HCT116 (cell line): ENCODE measurements at regions not wholly inside any gene's neighbourhood (a gene's known extent, or its start where the extent isn't known, plus 50 kb on each side); places are given as distances from the start of the nearest gene placed in this dataset.

Source experiments
- ATAC-seq: fragments of 200-7000 bp; cut with Tn5 transposase; 2 replicates; pipeline ENCODE4 v1.9.1; 2020; ENCODE audit warnings: mild to moderate bottlenecking, moderate library complexity
- BruUV-seq: library from RNA; stranded (reverse); fragments of 400-500 nt; replicated peaks from 2 replicates; lab custom pipeline; 2021; lab: Mats Ljungman, UMichigan
- CTCF ChIA-PET: fragments of 300-600 bp; sonication (Branson Sonifier 250); formaldehyde crosslinking; loops from one replicate; lab custom pipeline; 2021; ENCODE audit warnings: antibody characterized with exemption; lab: Charles Lee
- POLR2A ChIA-PET: fragments of 300-600, 350-600 bp; sonication (Branson Sonifier 250); formaldehyde crosslinking; loops from one replicate; lab custom pipeline; 2021; ENCODE audit warnings: antibody characterized with exemption; lab: Charles Lee
- RAD21 ChIA-PET, 2 experiments: fragments of 300-600 bp; sonication (Branson Sonifier 250); formaldehyde crosslinking; loops; one replicate each; lab custom pipeline; 2023; ENCODE audit warnings: low total read pairs in 2 of 2; ENCODE audit not compliant: uncharacterized antibody in 2 of 2, unreplicated experiment in 2 of 2, low non-redundant PET in 1 of 2; lab: Charles Lee
- DNase-seq: peaks from one replicate; pipeline ENCODE4 v3.0.0-alpha.2; 2010; ENCODE audit warnings: low read depth, low spot score
- H2AFZ ChIP-seq: fragments of 200-600 bp; shearing (Covaris generic), sonication (generic); 2 replicates; pipeline ENCODE4 v1.6.1; 2017; ENCODE audit warnings: low read depth, mixed run types, mixed read lengths, antibody characterized with exemption, low read length; ENCODE audit not compliant: poor library complexity, severe bottlenecking
- H3K27ac ChIP-seq: 2 replicates; pipeline ENCODE4 v1.5.1; 2012; ENCODE audit warnings: low read depth, low read length
- H3K27me3 ChIP-seq: fragments of 200-600 bp; sonication (generic); 2 replicates; pipeline ENCODE4 v1.6.1; 2016; ENCODE audit warnings: mixed run types, low read length, mixed read lengths; ENCODE audit not compliant: insufficient read depth
- H3K36me3 ChIP-seq, 2 experiments: fragments of 200-500 bp in 1 of 2; fragments of 200-600 bp in 1 of 2; sonication (Bioruptor generic) in 1 of 2; sonication (generic) in 1 of 2; 2 replicates each; pipeline versions ENCODE4 v1.5.1 to v1.6.1; 2014 to 2016; ENCODE audit warnings: low read length in 2 of 2, inconsistent platforms in 1 of 2, mixed read lengths in 1 of 2, mixed run types in 1 of 2; ENCODE audit not compliant: insufficient read depth in 2 of 2, control insufficient read depth in 1 of 2
- H3K4me1 ChIP-seq, 2 experiments: fragments of 200-600 bp in 1 of 2; sonication (generic) in 1 of 2; 2 replicates each; pipeline versions ENCODE4 v1.5.1 to v1.6.1; 2012 to 2017; ENCODE audit warnings: low read length in 2 of 2, inconsistent platforms in 1 of 2, mild to moderate bottlenecking in 1 of 2, mixed read lengths in 1 of 2, mixed run types in 1 of 2, moderate library complexity in 1 of 2; ENCODE audit not compliant: insufficient read depth in 2 of 2, control insufficient read depth in 1 of 2
- H3K4me2 ChIP-seq: fragments of 200-600 bp; sonication (generic); 2 replicates; pipeline ENCODE4 v1.6.1; 2017; ENCODE audit warnings: mixed run types, low read length, mixed read lengths
- H3K4me3 ChIP-seq, 2 experiments: fragments of 200-600 bp in 1 of 2; sonication (generic) in 1 of 2; replicated peaks in 1 of 2; 2 replicates each; pipeline ENCODE4 v1.5.1; 2011 to 2016; ENCODE audit warnings: low read length in 2 of 2, control low read depth in 1 of 2, low read depth in 1 of 2, mild to moderate bottlenecking in 1 of 2, mixed read lengths in 1 of 2, mixed run types in 1 of 2
- H3K79me2 ChIP-seq: fragments of 200-600 bp; sonication (generic); 2 replicates; pipeline ENCODE4 v1.6.1; 2017; ENCODE audit warnings: mild to moderate bottlenecking, mixed run types, low read length, moderate library complexity, mixed read lengths; ENCODE audit not compliant: insufficient read depth
- H3K9ac ChIP-seq: fragments of 200-600 bp; sonication (generic); 2 replicates; pipeline ENCODE4 v1.6.1; 2016; ENCODE audit warnings: low read length, mixed read lengths
- H3K9me2 ChIP-seq: fragments of 200-600 bp; sonication (generic), shearing (Covaris generic); 2 replicates; pipeline ENCODE4 v1.6.1; 2017; ENCODE audit warnings: mixed run types, mild to moderate bottlenecking, moderate library complexity; ENCODE audit not compliant: insufficient read depth
- H3K9me3 ChIP-seq, 2 experiments: fragments of 200-500 bp in 1 of 2; fragments of 200-600 bp in 1 of 2; sonication (Bioruptor generic) in 1 of 2; sonication (generic) in 1 of 2; 2 replicates each; pipeline ENCODE4 v1.6.1; 2014 to 2017; ENCODE audit warnings: low read length in 2 of 2, mixed read lengths in 2 of 2, inconsistent platforms in 1 of 2, low read depth in 1 of 2, mild to moderate bottlenecking in 1 of 2, mixed run types in 1 of 2, moderate library complexity in 1 of 2; ENCODE audit not compliant: control insufficient read depth in 1 of 2, insufficient read depth in 1 of 2
- H4K20me1 ChIP-seq: fragments of 200-600 bp; sonication (generic), shearing (Covaris generic); 2 replicates; pipeline ENCODE4 v1.6.1; 2017; ENCODE audit warnings: mixed run types, mild to moderate bottlenecking, moderate library complexity; ENCODE audit not compliant: insufficient read depth
- CBX3 ChIP-seq: IDR thresholded peaks from 2 replicates; pipeline ENCODE4 v1.6.1; 2012; ENCODE audit warnings: low read depth
- ELF1 ChIP-seq: IDR thresholded peaks from 2 replicates; pipeline ENCODE4 v1.6.1; 2012; ENCODE audit warnings: low read depth, borderline replicate concordance
- FOSL1 ChIP-seq: IDR thresholded peaks from 2 replicates; pipeline ENCODE4 v1.6.1; 2012; ENCODE audit warnings: low read depth
- MAX ChIP-seq: IDR thresholded peaks from 2 replicates; pipeline ENCODE4 v1.6.1; 2012
- POLR2AphosphoS5 ChIP-seq: IDR thresholded peaks from 2 replicates; pipeline ENCODE4 v1.6.1; 2011; ENCODE audit warnings: mild to moderate bottlenecking, low read depth, low read length, moderate library complexity
- REST ChIP-seq: IDR thresholded peaks from 2 replicates; pipeline ENCODE4 v1.6.1; 2012; ENCODE audit warnings: low read depth
- SIN3A ChIP-seq: IDR thresholded peaks from 2 replicates; pipeline ENCODE4 v1.6.1; 2012; ENCODE audit warnings: low read depth
- SP1 ChIP-seq: IDR thresholded peaks from 2 replicates; pipeline ENCODE4 v1.6.1; 2012; ENCODE audit warnings: low read depth
- SRF ChIP-seq: IDR thresholded peaks from 2 replicates; pipeline ENCODE4 v1.6.1; 2012; ENCODE audit warnings: low read depth
- TCF7L2 ChIP-seq: IDR thresholded peaks from 2 replicates; pipeline ENCODE4 v1.7.0; 2011; ENCODE audit warnings: borderline replicate concordance, inconsistent platforms; ENCODE audit not compliant: insufficient read depth, insufficient read length; ENCODE audit errors: extremely low read depth
- ZFX ChIP-seq: fragments of 450-650 bp; IDR thresholded peaks from 2 replicates; pipeline ENCODE4 v1.6.1; 2017
- intact Hi-C: fragments of 100-400 bp; cut with micrococcal nuclease; formaldehyde crosslinking; loops from 2 replicates; pipeline ENCODE4 v1.10.0; 2022
- TF ChIP-seq, protein P1 (sequence below), 3 experiments: fragments of 200-600 bp in 1 of 3; sonication (generic) in 1 of 3; IDR thresholded peaks in 2 of 3; conservative IDR thresholded peaks in 1 of 3; 2 replicates each; pipeline ENCODE4 v1.5.1; 2012 to 2017; ENCODE audit warnings: low read depth in 2 of 3, low read length in 2 of 3, antibody characterized with exemption in 1 of 3, borderline replicate concordance in 1 of 3, control low read depth in 1 of 3, mild to moderate bottlenecking in 1 of 3, mixed read lengths in 1 of 3, mixed run types in 1 of 3, moderate library complexity in 1 of 3; ENCODE audit not compliant: insufficient read depth in 1 of 3
- TF ChIP-seq, protein P2 (sequence below): IDR thresholded peaks from 2 replicates; pipeline ENCODE4 v1.6.1; 2012
- TF ChIP-seq, protein P3 (sequence below): IDR thresholded peaks from 2 replicates; pipeline ENCODE4 v1.6.1; 2011; ENCODE audit warnings: mild to moderate bottlenecking, low read length, moderate library complexity; ENCODE audit not compliant: insufficient replicate concordance; ENCODE audit errors: extremely low read depth

DNA sequence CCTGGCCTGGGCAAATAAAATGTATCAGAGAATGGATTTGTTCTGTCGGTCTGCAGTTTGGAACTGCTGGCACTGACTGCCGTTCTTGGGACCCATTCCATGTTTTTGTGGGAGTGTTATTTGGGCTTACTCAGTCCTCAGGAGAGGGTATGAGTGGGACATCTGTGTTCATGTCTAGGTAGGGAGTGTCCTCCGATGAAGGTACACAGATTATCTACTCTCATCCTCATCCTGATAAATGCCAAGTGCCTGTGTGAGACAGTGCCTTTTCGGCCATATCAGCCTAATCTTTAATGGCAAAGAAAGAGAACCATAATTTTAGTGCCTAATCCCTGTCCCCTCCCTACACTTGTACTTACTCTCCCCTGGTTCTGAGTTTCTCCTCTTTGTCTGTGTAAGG is 409.4 kb downstream of the REEP3 start:
- no peak overlapping the region for H3K4me2 ChIP-seq
- CTCF ChIA-PET, result no interaction called here
- H3K79me2 ChIP-seq, result no peaks in the 10 kb centered on the region
- H3K4me3 ChIP-seq, result no peak overlapping the region
- no peak overlapping the region for H3K9ac ChIP-seq
- no peak overlapping the region for H2AFZ ChIP-seq
- RAD21 ChIA-PET, result no interaction called here
- no TSS peak for BruUV-seq
- H3K9me3 ChIP-seq, result no peaks in the 10 kb centered on the region
- POLR2A ChIA-PET, result no interaction called here
- no peak for DNase-seq
- no peaks in the 10 kb centered on the region for H3K27me3 ChIP-seq
- H3K4me1 ChIP-seq, result peaks cover 0 to 4% of the 10 kb centered on the region in 2 experiments; a peak in 1 of 4 replicates
- TF ChIP-seq FOSL1 (no peak), CBX3 (no peak), ZFX (no peak), SP1 (no peak), SRF (no peak), MAX (no peak), ELF1 (no peak), POLR2AphosphoS5 (no peak), TCF7L2 (no peak), REST (no peak), SIN3A (no peak)
- TF ChIP-seq, protein P1, sequence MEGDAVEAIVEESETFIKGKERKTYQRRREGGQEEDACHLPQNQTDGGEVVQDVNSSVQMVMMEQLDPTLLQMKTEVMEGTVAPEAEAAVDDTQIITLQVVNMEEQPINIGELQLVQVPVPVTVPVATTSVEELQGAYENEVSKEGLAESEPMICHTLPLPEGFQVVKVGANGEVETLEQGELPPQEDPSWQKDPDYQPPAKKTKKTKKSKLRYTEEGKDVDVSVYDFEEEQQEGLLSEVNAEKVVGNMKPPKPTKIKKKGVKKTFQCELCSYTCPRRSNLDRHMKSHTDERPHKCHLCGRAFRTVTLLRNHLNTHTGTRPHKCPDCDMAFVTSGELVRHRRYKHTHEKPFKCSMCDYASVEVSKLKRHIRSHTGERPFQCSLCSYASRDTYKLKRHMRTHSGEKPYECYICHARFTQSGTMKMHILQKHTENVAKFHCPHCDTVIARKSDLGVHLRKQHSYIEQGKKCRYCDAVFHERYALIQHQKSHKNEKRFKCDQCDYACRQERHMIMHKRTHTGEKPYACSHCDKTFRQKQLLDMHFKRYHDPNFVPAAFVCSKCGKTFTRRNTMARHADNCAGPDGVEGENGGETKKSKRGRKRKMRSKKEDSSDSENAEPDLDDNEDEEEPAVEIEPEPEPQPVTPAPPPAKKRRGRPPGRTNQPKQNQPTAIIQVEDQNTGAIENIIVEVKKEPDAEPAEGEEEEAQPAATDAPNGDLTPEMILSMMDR (IDR thresholded peaks at IDR 0.05 in 2 of 3, conservative IDR thresholded peaks at IDR 0.05 in 1 of 3; ENCODE audit: borderline replicate concordance in 1 of 3, insufficient read depth in 1 of 3, low read depth in 2 of 3, low read length in 2 of 3), result no peak
- TF ChIP-seq, protein P2, sequence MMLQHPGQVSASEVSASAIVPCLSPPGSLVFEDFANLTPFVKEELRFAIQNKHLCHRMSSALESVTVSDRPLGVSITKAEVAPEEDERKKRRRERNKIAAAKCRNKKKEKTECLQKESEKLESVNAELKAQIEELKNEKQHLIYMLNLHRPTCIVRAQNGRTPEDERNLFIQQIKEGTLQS, result no peak
- TF ChIP-seq, protein P3, sequence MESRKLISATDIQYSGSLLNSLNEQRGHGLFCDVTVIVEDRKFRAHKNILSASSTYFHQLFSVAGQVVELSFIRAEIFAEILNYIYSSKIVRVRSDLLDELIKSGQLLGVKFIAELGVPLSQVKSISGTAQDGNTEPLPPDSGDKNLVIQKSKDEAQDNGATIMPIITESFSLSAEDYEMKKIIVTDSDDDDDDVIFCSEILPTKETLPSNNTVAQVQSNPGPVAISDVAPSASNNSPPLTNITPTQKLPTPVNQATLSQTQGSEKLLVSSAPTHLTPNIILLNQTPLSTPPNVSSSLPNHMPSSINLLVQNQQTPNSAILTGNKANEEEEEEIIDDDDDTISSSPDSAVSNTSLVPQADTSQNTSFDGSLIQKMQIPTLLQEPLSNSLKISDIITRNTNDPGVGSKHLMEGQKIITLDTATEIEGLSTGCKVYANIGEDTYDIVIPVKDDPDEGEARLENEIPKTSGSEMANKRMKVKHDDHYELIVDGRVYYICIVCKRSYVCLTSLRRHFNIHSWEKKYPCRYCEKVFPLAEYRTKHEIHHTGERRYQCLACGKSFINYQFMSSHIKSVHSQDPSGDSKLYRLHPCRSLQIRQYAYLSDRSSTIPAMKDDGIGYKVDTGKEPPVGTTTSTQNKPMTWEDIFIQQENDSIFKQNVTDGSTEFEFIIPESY, result no peak
- TF ChIP-seq, all 23 proteins: peak for 0
- H3K36me3 ChIP-seq, result no peaks in the 10 kb centered on the region
- H3K27ac ChIP-seq, result no peak overlapping the region
- ATAC-seq, result no peak
- intact Hi-C loops, result no loop called here
- H3K9me2 ChIP-seq, result no peaks in the 10 kb centered on the region
- no peaks in the 10 kb centered on the region for H4K20me1 ChIP-seq
